ENCODE measurements at regions not wholly inside any gene's neighbourhood (a gene's known extent, or its start where the extent isn't known, plus 50 kb on each side); places are given as distances from the start of the nearest gene placed in this dataset.

DNA sequence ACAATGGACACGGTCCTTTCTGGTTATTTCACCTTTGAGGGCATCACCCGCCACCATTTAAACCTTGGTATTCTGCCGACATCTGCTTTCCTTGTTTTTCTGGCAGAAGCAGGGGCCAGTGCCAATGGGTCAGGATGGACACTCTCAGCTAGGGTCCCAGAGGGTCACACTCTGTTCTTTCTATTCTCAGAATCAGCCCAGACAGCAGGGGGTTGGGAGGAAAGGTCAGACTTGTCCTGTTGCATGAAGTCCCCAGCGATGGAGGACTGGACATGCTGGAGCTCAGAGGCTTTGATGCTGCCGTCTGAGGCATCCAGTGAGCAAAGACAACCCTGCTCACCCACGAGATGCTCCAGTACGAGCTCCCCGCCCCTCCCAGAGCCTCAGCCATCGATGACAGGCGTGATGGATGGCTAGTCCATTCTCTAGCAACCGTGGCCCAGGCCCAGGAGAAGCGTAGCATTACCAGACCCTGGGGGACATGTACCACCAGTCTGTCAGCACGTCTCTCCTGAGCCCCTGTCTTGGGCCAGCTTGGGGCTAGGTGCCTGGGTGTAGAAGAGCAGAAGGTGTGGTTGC is 62.0 kb downstream of the FOXL1 start:
- no peak for TF ChIP-seq CTCF (IDR thresholded peaks at IDR 0.05)
- TF ChIP-seq EP300 (IDR thresholded peaks at IDR 0.05): no peak

Measured in ovary (tissue), 3 donors.